Endothelial cell of umbilical vein (primary cell): ENCODE measurements at regions not wholly inside any gene's neighbourhood (a gene's known extent, or its start where the extent isn't known, plus 50 kb on each side); places are given as distances from the start of the nearest gene placed in this dataset.

Experiments used
- BruUV-seq: library from RNA; stranded (reverse); fragments of 400-500 nt; replicated peaks from 2 replicates; lab custom pipeline; 2021; lab: Mats Ljungman, UMichigan
- CTCF ChIA-PET: fragments of 300-600, 350-600 bp; sonication (Branson Sonifier 250); formaldehyde crosslinking; loops from one replicate; lab custom pipeline; 2021; ENCODE audit warnings: antibody characterized with exemption, inconsistent platforms; lab: Charles Lee
- POLR2A ChIA-PET: fragments of 300-600, 350-600 bp; sonication (Branson Sonifier 250); formaldehyde crosslinking; loops from one replicate; lab custom pipeline; 2021; ENCODE audit warnings: antibody characterized with exemption, inconsistent platforms; lab: Charles Lee
- DNase-seq: peaks from one replicate; pipeline ENCODE4 v3.0.0-alpha.2; 2011; ENCODE audit warnings: low read depth, low spot score
- FAIRE-seq: peaks from 2 replicates; lab custom pipeline; 2011; peaks lifted over from hg19 to GRCh38; lab: Jason Lieb, UNC
- H2AFZ ChIP-seq: 2 replicates; pipeline ENCODE4 v1.6.0; 2012; ENCODE audit warnings: low read depth, low read length, control low read depth, inconsistent platforms
- H3K27ac ChIP-seq: 2 replicates; pipeline ENCODE4 v1.5.1; 2011; ENCODE audit warnings: low read depth, mild to moderate bottlenecking, control low read depth, low read length, moderate library complexity; ENCODE audit not compliant: insufficient read depth
- H3K27me3 ChIP-seq, 2 experiments: 2 replicates each; pipeline versions ENCODE4 v1.6.0 to v1.6.1; 2011; ENCODE audit warnings: low read length in 2 of 2, mixed read lengths in 1 of 2; ENCODE audit not compliant: control insufficient read depth in 2 of 2, insufficient read depth in 2 of 2
- H3K36me3 ChIP-seq, 2 experiments: 2 replicates in 1 of 2; 3 replicates in 1 of 2; pipeline ENCODE4 v1.5.1; 2011; ENCODE audit warnings: low read length in 2 of 2, mild to moderate bottlenecking in 1 of 2, moderate library complexity in 1 of 2; ENCODE audit not compliant: control insufficient read depth in 2 of 2, insufficient read depth in 2 of 2; ENCODE audit errors: extremely low read depth in 1 of 2
- H3K4me1 ChIP-seq: 3 replicates; pipeline ENCODE4 v1.5.1; 2011; ENCODE audit warnings: mild to moderate bottlenecking, low read length; ENCODE audit not compliant: control insufficient read depth, insufficient read depth; ENCODE audit errors: extremely low read depth
- H3K4me2 ChIP-seq: 2 replicates; pipeline ENCODE4 v1.6.1; 2011; ENCODE audit warnings: low read length, control low read depth, mixed read lengths; ENCODE audit not compliant: insufficient read depth
- H3K4me3 ChIP-seq, 3 experiments: fragments of 200-600 bp in 1 of 3; sonication (generic), shearing (Covaris generic) in 1 of 3; replicated peaks in 1 of 3; 2 replicates each; pipeline ENCODE4 v1.5.1; 2011 to 2016; ENCODE audit warnings: control low read depth in 3 of 3, low read length in 3 of 3, mild to moderate bottlenecking in 2 of 3, inconsistent platforms in 1 of 3, low read depth in 1 of 3, moderate library complexity in 1 of 3; ENCODE audit not compliant: insufficient read depth in 1 of 3
- H3K79me2 ChIP-seq: 2 replicates; pipeline ENCODE4 v1.6.0; 2012; ENCODE audit warnings: low read length, inconsistent platforms; ENCODE audit not compliant: control insufficient read depth, insufficient read depth
- H3K9ac ChIP-seq: replicated peaks from 2 replicates; pipeline ENCODE3; 2011; ENCODE audit warnings: low read length, control low read depth; ENCODE audit not compliant: insufficient read depth; ENCODE audit errors: extremely low read depth
- H3K9me1 ChIP-seq: replicated peaks from 3 replicates; pipeline ENCODE4 v1.6.0; 2011; ENCODE audit warnings: mild to moderate bottlenecking, low read length; ENCODE audit not compliant: control insufficient read depth, insufficient read depth; ENCODE audit errors: extremely low read depth
- H3K9me3 ChIP-seq: replicated peaks from 2 replicates; pipeline ENCODE4 v1.5.1; 2012; ENCODE audit warnings: low read length, inconsistent platforms; ENCODE audit not compliant: control insufficient read depth, insufficient read depth
- H4K20me1 ChIP-seq: replicated peaks from 2 replicates; pipeline ENCODE3; 2011; ENCODE audit warnings: mild to moderate bottlenecking, low read length; ENCODE audit not compliant: control insufficient read depth, insufficient read depth; ENCODE audit errors: extremely low read depth
- CTCF ChIP-seq, 2 donors: IDR thresholded peaks; 1 replicate in 1 of 2; 2 replicates in 1 of 2; pipeline ENCODE4 v1.5.1; 2011; ENCODE audit warnings: low read length in 2 of 2, mild to moderate bottlenecking in 2 of 2, moderate library complexity in 2 of 2, control low read depth in 1 of 2, inconsistent platforms in 1 of 2, low read depth in 1 of 2; ENCODE audit not compliant: insufficient read depth in 1 of 2; ENCODE audit errors: extremely low read depth in 1 of 2
- EZH2 ChIP-seq: IDR thresholded peaks from 2 replicates; pipeline ENCODE4 v1.6.1; 2012; ENCODE audit warnings: borderline replicate concordance, low read depth, mild to moderate bottlenecking, moderate library complexity, low read length, inconsistent platforms; ENCODE audit not compliant: severe bottlenecking
- FOS ChIP-seq: IDR thresholded peaks from 2 replicates; pipeline ENCODE4 v1.6.1; 2011; ENCODE audit warnings: mild to moderate bottlenecking, low read length, moderate library complexity, borderline replicate concordance; ENCODE audit not compliant: insufficient read depth
- GATA2 ChIP-seq: IDR thresholded peaks from 2 replicates; pipeline ENCODE4 v1.7.0; 2011; ENCODE audit warnings: low read depth, mild to moderate bottlenecking, moderate library complexity, mixed read lengths, low read length; ENCODE audit not compliant: insufficient read length, insufficient read depth
- JUN ChIP-seq: IDR thresholded peaks from 2 replicates; pipeline ENCODE4 v1.6.1; 2011; ENCODE audit warnings: borderline replicate concordance, low read depth; ENCODE audit not compliant: insufficient read length, insufficient read depth
- MYC ChIP-seq: IDR thresholded peaks from one replicate; pipeline ENCODE4 v1.6.1; 2011; ENCODE audit warnings: mild to moderate bottlenecking, low read depth, low read length
- POLR2A ChIP-seq: IDR thresholded peaks from 2 replicates; pipeline ENCODE4 v1.6.1; 2012; ENCODE audit warnings: low read depth, mild to moderate bottlenecking, control low read depth, low read length
- POLR2AphosphoS5 ChIP-seq: IDR thresholded peaks from 2 replicates; pipeline ENCODE4 v1.6.1; 2012; ENCODE audit warnings: low read depth, mild to moderate bottlenecking, control low read depth, low read length, moderate library complexity; ENCODE audit not compliant: insufficient read depth
- dilution Hi-C: fragments of 300-500 bp; cut with MboI; formaldehyde crosslinking; loops from one replicate; pipeline ENCODE4 v1.15.0; 2019; ENCODE audit warnings: low sequenced_read_pairs; ENCODE audit not compliant: extremely low pct_ligation_motif_present
- intact Hi-C: fragments of 100-400 bp; cut with micrococcal nuclease; formaldehyde crosslinking; loops from one replicate; pipeline ENCODE4 v1.10.0; 2022
- TF ChIP-seq, protein P1 (sequence below): IDR thresholded peaks from 2 replicates; pipeline ENCODE4 v1.6.1; 2011; ENCODE audit not compliant: insufficient read depth, insufficient read length

DNA sequence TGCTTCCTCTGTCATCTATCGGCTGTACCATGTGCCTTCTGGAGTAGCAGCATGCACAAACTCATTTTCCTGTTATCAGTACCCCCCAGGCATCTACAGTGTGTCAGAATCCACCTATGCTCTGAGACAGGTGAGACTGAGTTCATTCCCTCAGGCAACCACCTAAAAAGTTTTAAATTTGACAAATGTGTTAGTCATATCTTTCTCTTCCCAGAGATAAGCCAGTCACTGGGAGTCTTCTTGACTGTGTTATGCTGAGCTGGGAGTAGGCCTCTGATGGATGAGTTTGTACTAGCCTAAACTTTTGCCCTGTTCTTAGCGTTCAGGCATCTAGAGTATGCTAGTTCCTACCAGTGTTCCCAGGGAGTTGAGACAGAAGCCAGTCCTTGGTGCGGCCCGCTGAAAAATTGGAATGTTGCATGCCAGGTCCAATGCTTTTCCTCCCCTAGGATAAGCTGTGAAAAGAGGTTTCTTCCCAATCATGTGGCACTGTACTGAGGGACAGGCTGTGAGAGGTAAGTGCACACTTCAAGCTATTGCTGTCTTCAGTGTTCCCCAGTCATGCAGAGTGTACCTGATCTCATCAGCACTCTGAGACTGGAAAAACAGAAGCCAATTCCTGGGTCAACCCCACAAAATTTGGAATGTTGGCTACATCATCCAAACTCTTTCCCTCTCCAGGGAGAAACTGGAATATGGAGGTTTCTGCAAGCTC is 1202.3 kb downstream of the NCAM2 start:
- ChIA-PET POLR2A (no interaction called here), CTCF (no interaction called here)
- Histone ChIP-seq H2AFZ (no peak overlapping the region), H3K9ac (no peak overlapping the region), H3K79me2 (no peaks in the 10 kb centered on the region), H3K27me3 (no peaks in the 10 kb centered on the region), H4K20me1 (no peaks in the 10 kb centered on the region), H3K9me3 (peaks cover 2% of the 10 kb centered on the region), H3K4me1 (no peaks in the 10 kb centered on the region), H3K36me3 (no peaks in the 10 kb centered on the region), H3K4me2 (no peak overlapping the region), H3K9me1 (no peaks in the 10 kb centered on the region), H3K4me3 (no peak overlapping the region), H3K27ac (no peak overlapping the region)
- DNase-seq (no peak), FAIRE-seq (no peak)
- no peak for TF ChIP-seq CTCF (IDR thresholded peaks at IDR 0.05; ENCODE audit: extremely low read depth in 1 of 2, insufficient read depth in 1 of 2, low read depth in 1 of 2, low read length in 2 of 2)
- no peak for TF ChIP-seq JUN
- no peak for TF ChIP-seq EZH2
- TF ChIP-seq, protein P1, sequence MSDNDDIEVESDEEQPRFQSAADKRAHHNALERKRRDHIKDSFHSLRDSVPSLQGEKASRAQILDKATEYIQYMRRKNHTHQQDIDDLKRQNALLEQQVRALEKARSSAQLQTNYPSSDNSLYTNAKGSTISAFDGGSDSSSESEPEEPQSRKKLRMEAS = no peak
- TF ChIP-seq MYC = no peak
- no peak for TF ChIP-seq POLR2A
- no peak for TF ChIP-seq GATA2
- no peak for TF ChIP-seq POLR2AphosphoS5
- no peak for TF ChIP-seq FOS
- intact Hi-C loops = no loop called here
- no TSS peak for BruUV-seq
- dilution Hi-C loops = no loop called here
